HUES64 (cell line): ENCODE measurements at regions not wholly inside any gene's neighbourhood (a gene's known extent, or its start where the extent isn't known, plus 50 kb on each side); places are given as distances from the start of the nearest gene placed in this dataset.
"Not testable (repeated sequence)": the region's sequence is repeated elsewhere in the genome, so short reads cannot be mapped to it uniquely, and the experiment has no call there.

Source experiments
- H3K27ac ChIP-seq: 2 replicates; pipeline ENCODE4 v1.7.0; 2013; ENCODE audit warnings: low read depth, low read length, inconsistent platforms
- H3K27me3 ChIP-seq: 2 replicates; pipeline ENCODE4 v1.6.1; 2013; ENCODE audit warnings: mild to moderate bottlenecking, low read length; ENCODE audit not compliant: insufficient read depth
- H3K36me3 ChIP-seq: 2 replicates; pipeline ENCODE4 v1.6.1; 2013; ENCODE audit warnings: mild to moderate bottlenecking, low read length; ENCODE audit not compliant: insufficient read depth
- H3K4me1 ChIP-seq: 2 replicates; pipeline ENCODE4 v1.6.1; 2013; ENCODE audit warnings: mild to moderate bottlenecking, low read length, moderate library complexity; ENCODE audit not compliant: insufficient read depth
- H3K4me3 ChIP-seq: 2 replicates; pipeline ENCODE4 v1.5.1; 2013; ENCODE audit warnings: mild to moderate bottlenecking, low read length, moderate library complexity
- H3K9ac ChIP-seq: 2 replicates; pipeline ENCODE4 v1.6.1; 2013; ENCODE audit warnings: mild to moderate bottlenecking, low read depth, low read length
- H3K9me3 ChIP-seq: 2 replicates; pipeline ENCODE4 v1.6.1; 2013; ENCODE audit warnings: low read depth, low read length; ENCODE audit not compliant: insufficient read depth
- WGBS: fragments of 150-250, 120-280 bp; methylation state at CpG from one replicate; pipeline ENCODE4 v1.1.7; 2013; ENCODE audit warnings: missing lambda C conversion rate; 5-methylcytosine and 5-hydroxymethylcytosine counted together

DNA sequence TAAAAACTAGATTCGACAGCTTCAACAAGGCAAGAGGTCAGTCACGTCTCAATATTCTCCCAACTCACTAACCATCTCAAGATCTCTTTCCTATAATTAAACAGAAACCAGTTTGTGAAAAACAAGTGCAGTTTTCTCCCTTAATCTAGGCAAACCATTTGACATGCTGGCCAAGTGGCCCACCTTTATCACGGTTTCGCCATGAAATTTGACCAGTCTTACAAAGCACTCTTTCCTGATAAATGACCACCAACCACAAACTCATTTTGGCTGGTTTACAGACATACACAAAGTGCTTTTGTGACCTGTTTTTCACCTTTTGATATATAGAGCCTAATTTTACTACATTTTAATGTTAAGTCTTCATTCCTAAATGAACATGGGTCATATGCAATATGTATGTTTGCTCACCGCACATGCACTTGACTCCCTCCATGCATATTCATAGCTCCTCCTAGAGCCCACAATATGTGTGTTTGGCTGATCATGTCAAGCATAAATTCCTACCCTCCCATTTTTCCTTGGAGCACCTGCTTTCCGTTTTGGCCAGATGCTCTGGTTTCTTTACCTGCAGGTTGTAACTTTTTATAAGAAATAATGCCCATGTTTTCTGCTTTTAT, 385.1 kb downstream of the RAD51AP2 start:
- no peaks in the 10 kb centered on the region for H3K9me3 ChIP-seq
- no peak overlapping the region for H3K27ac ChIP-seq
- no peaks in the 10 kb centered on the region for H3K36me3 ChIP-seq
- H3K9ac ChIP-seq = no peak overlapping the region
- no peaks in the 10 kb centered on the region for H3K27me3 ChIP-seq
- 93% methylated on average over 6 of the region's 6 CpGs for WGBS
- peaks cover 2% of the 10 kb centered on the region; the same call in 1 of the 2 replicates for H3K4me1 ChIP-seq
- no peak overlapping the region for H3K4me3 ChIP-seq

GRCh38 chr2:17130627-17131026, 387.6 kb downstream of the RAD51AP2 start:
- not testable (repeated sequence) for H3K27me3 ChIP-seq
- WGBS = 98% methylated on average over 2 of the region's 3 CpGs

DNA sequence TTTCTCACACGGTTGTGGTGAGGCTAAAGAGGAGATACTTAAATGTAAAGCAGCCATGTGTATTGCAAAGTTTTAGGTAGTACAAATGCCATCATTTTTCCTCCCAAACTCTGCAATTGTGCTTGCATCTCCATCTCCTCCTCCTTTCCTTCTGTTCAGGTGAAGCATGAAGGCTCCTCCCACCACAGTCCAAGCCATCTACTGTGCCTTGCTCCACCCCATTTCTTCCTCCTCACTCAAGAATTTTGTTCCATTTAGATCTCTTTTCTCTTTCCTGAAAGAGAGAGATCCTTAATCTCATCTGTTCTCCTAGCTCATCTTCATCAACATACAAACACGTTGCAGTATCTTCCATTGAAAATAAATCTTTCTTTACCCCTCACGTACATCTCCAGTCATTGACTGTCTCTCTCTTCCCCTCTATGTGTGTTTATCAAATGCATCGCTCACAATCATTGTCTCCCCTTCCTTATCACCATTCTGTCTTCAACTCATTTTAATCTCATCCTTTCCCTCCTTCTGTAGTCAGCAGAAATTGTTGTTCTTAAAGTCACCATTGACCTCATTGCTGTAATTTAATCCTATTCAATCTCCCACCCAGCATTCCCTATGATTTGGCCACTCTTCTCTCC, 392.1 kb downstream of the RAD51AP2 start:
- H3K9ac ChIP-seq = no peak overlapping the region
- WGBS = 85% methylated on average over 3 of the region's 4 CpGs
- H3K4me3 ChIP-seq = no peak overlapping the region
- H3K27me3 ChIP-seq = no peaks in the 10 kb centered on the region
- no peaks in the 10 kb centered on the region for H3K4me1 ChIP-seq
- H3K9me3 ChIP-seq = no peaks in the 10 kb centered on the region
- H3K27ac ChIP-seq = no peak overlapping the region
- H3K36me3 ChIP-seq = no peaks in the 10 kb centered on the region

More at GRCh38 chr2:17130627-17131026, 387.6 kb downstream of the RAD51AP2 start:
- H3K9ac ChIP-seq, H3K36me3 ChIP-seq, H3K4me1 ChIP-seq, H3K27ac ChIP-seq, H3K4me3 ChIP-seq, H3K9me3 ChIP-seq: not testable (repeated sequence)

DNA sequence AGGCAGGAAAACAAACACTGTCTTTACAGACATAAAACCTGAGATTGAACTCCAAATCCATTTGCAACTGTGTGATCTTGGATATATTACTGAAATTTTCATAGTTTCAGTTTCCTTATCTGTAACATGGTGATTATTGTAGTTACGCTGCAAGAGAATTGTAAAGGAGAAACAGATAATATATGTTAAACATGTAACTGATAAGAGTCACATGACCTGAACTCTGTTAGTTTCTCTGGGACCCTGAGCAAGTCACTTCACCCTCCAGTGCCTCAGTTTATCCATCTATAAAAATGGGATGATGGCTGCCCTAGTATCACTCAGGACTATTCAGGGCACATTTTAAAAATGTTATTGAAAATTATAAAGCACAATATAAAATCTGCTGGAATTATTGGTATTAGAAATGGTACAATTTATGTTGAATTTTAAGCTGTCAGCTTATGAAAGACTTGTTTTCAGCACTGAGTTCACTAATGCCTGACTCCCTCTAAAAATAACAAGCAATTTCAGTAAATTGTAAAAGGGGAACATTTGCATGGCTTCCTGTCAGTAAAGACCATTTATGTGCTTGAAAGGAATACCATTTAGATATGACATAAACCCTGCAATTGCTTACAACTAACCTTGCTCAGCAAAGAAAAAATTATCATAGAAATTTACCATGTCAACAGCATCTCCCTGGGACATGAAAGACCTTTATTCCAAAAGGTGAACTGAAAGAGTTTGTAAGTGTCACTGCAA, 393.5 kb downstream of the RAD51AP2 start:
- no peak overlapping the region for H3K27ac ChIP-seq
- no peaks in the 10 kb centered on the region for H3K36me3 ChIP-seq
- H3K27me3 ChIP-seq = no peaks in the 10 kb centered on the region
- H3K4me3 ChIP-seq = no peak overlapping the region
- no peak overlapping the region for H3K9ac ChIP-seq
- WGBS = no CpG with 5 or more reads among the region's 1 CpG
- H3K4me1 ChIP-seq = no peaks in the 10 kb centered on the region
- no peaks in the 10 kb centered on the region for H3K9me3 ChIP-seq

DNA sequence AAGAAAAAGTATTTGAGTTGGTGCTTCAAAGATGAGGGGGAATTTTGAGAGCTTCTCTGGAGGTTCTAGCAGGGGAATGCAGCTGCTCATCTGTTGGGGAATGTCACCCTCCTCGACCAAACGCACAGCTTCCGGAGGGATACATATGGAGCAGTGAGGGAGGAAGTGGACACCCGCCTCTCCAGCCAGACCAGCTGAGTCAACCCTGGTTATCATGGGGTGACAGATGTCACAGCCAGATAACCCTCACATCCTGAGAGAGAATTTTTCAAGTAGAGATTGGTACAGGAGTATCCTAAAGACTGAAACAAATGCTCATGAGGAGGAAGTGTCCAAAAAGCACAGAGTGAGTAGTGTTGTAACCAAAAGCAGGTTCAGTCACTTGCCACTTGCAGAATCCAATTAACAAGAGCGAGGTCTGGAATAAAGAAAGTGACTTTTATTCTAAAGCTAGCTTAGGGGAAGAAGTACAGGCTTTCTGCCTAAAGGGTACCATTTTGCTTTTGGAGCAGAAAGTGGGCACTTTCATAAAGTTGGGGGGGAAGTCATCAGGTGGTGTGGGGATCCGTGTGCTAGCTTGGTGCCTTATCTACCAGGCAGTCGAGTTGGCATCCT, 395.2 kb downstream of the RAD51AP2 start:
- Histone ChIP-seq H3K36me3 (no peaks in the 10 kb centered on the region), H3K4me1 (no peaks in the 10 kb centered on the region), H3K27ac (no peak overlapping the region), H3K27me3 (no peaks in the 10 kb centered on the region), H3K9ac (no peak overlapping the region), H3K4me3 (no peak overlapping the region), H3K9me3 (no peaks in the 10 kb centered on the region)
- WGBS = 94% methylated on average over 7 of the region's 7 CpGs

GRCh38 chr2:17115466-17115865, 402.8 kb downstream of the RAD51AP2 start:
- Histone ChIP-seq H3K9me3 (no peaks in the 10 kb centered on the region), H3K27ac (no peak overlapping the region), H3K9ac (no peak overlapping the region), H3K4me3 (no peak overlapping the region), H3K27me3 (no peaks in the 10 kb centered on the region), H3K36me3 (no peaks in the 10 kb centered on the region), H3K4me1 (no peaks in the 10 kb centered on the region)
- no CpG with 5 or more reads among the region's 1 CpG for WGBS

GRCh38 chr2:17115042-17115441, 403.2 kb downstream of the RAD51AP2 start:
- no peak overlapping the region for H3K27ac ChIP-seq
- no peaks in the 10 kb centered on the region for H3K36me3 ChIP-seq
- 89% methylated on average over 2 of the region's 2 CpGs for WGBS
- H3K4me3 ChIP-seq = no peak overlapping the region
- no peaks in the 10 kb centered on the region for H3K4me1 ChIP-seq
- no peaks in the 10 kb centered on the region for H3K27me3 ChIP-seq
- no peak overlapping the region for H3K9ac ChIP-seq
- H3K9me3 ChIP-seq = no peaks in the 10 kb centered on the region

GRCh38 chr2:17107871-17108270, 410.4 kb downstream of the RAD51AP2 start:
- H3K9ac ChIP-seq = no peak overlapping the region
- 86% methylated on average over 2 of the region's 2 CpGs for WGBS
- H3K4me3 ChIP-seq = no peak overlapping the region
- H3K36me3 ChIP-seq = no peaks in the 10 kb centered on the region
- H3K27ac ChIP-seq = no peak overlapping the region
- H3K27me3 ChIP-seq = no peaks in the 10 kb centered on the region
- H3K4me1 ChIP-seq = no peaks in the 10 kb centered on the region
- no peaks in the 10 kb centered on the region for H3K9me3 ChIP-seq

GRCh38 chr2:17107151-17107550, 411.1 kb downstream of the RAD51AP2 start:
- WGBS = 93% methylated on average over 2 of the region's 2 CpGs
- H3K27me3 ChIP-seq = no peaks in the 10 kb centered on the region
- H3K27ac ChIP-seq = no peak overlapping the region
- H3K9ac ChIP-seq = no peak overlapping the region
- H3K9me3 ChIP-seq = no peaks in the 10 kb centered on the region
- no peaks in the 10 kb centered on the region for H3K36me3 ChIP-seq
- H3K4me3 ChIP-seq = no peak overlapping the region
- no peaks in the 10 kb centered on the region for H3K4me1 ChIP-seq

DNA sequence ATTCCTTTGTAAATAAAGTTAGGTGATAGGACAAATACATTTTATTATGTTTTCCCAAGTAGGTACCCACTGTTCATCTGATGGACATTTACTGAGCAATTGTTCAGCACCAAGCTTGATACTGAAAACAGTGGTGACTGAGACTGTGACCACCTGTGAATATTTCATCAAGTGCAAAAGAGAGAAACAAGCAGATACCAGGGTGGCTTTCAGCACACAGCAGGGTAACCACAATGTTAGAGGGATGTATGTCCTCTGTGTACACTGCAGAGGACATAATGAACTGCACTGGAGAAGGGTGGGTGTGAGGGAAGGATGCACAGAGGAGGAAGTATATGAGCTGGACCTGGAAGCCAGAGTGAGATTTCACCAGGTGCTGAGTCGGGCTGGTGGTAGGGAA, 411.8 kb downstream of the RAD51AP2 start:
- WGBS = 87% methylated on average over 1 of the region's 1 CpG
- no peaks in the 10 kb centered on the region for H3K27me3 ChIP-seq
- H3K4me3 ChIP-seq = no peak overlapping the region
- H3K27ac ChIP-seq = no peak overlapping the region
- no peaks in the 10 kb centered on the region for H3K36me3 ChIP-seq
- H3K9me3 ChIP-seq = no peaks in the 10 kb centered on the region
- H3K4me1 ChIP-seq = no peaks in the 10 kb centered on the region
- no peak overlapping the region for H3K9ac ChIP-seq

DNA sequence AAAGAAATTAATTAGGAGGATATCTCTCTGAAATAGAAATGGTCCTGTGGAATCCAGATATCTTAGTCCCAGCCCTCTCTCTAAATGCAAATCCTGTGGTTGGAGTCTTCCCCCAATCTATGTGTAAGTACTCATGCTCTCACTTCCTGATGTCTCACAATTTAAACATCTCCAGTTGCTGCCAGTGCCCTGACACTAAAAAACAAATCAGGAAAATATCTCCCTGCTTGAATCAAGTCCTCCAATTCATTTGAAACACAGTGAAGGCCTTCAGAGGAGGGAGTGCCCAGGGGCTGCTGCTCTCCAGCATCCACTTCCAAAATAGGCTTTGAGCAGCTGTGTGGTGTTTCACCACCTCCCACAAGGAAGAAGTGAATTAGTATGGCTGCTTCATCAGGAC, 413.8 kb downstream of the RAD51AP2 start:
- Histone ChIP-seq H3K9ac (no peak overlapping the region), H3K36me3 (no peaks in the 10 kb centered on the region), H3K27me3 (no peaks in the 10 kb centered on the region), H3K27ac (no peak overlapping the region), H3K4me1 (no peaks in the 10 kb centered on the region), H3K9me3 (no peaks in the 10 kb centered on the region), H3K4me3 (no peak overlapping the region)
